ENCODE measurements at regions not wholly inside any gene's neighbourhood (a gene's known extent, or its start where the extent isn't known, plus 50 kb on each side); places are given as distances from the start of the nearest gene placed in this dataset.

- TF ChIP-seq TAF1 (IDR thresholded peaks at IDR 0.05; ENCODE audit: borderline replicate concordance, insufficient read depth, low read length) (no peak), POLR2AphosphoS5 (IDR thresholded peaks at IDR 0.05; ENCODE audit: low read depth, low read length) (no peak), FOXP2 (optimal IDR thresholded peaks at IDR 0.05; ENCODE audit: borderline replicate concordance, extremely low read depth, extremely low read length, insufficient read depth) (no peak), REST (IDR thresholded peaks at IDR 0.05; ENCODE audit: insufficient read depth in 1 of 2, low read depth in 2 of 2, low read length in 2 of 2) (no peak), SIN3A (IDR thresholded peaks at IDR 0.05; ENCODE audit: borderline replicate concordance, insufficient read depth, low read length) (no peak)
Observed at GRCh38 chr5:4255441-4255840, 659.8 kb downstream of the IRX1 start.

- TF ChIP-seq FOXP2 (optimal IDR thresholded peaks at IDR 0.05; ENCODE audit: borderline replicate concordance, extremely low read depth, extremely low read length, insufficient read depth) (no peak), SIN3A (IDR thresholded peaks at IDR 0.05; ENCODE audit: borderline replicate concordance, insufficient read depth, low read length) (no peak), TAF1 (IDR thresholded peaks at IDR 0.05; ENCODE audit: borderline replicate concordance, insufficient read depth, low read length) (no peak), POLR2AphosphoS5 (IDR thresholded peaks at IDR 0.05; ENCODE audit: low read depth, low read length) (no peak), REST (IDR thresholded peaks at IDR 0.05; ENCODE audit: insufficient read depth in 1 of 2, low read depth in 2 of 2, low read length in 2 of 2) (no peak)
Observed at GRCh38 chr5:4258170-4258569, 662.5 kb downstream of the IRX1 start.

- TF ChIP-seq FOXP2 (optimal IDR thresholded peaks at IDR 0.05; ENCODE audit: borderline replicate concordance, extremely low read depth, extremely low read length, insufficient read depth) (no peak), TAF1 (IDR thresholded peaks at IDR 0.05; ENCODE audit: borderline replicate concordance, insufficient read depth, low read length) (no peak), REST (IDR thresholded peaks at IDR 0.05; ENCODE audit: insufficient read depth in 1 of 2, low read depth in 2 of 2, low read length in 2 of 2) (no peak), POLR2AphosphoS5 (IDR thresholded peaks at IDR 0.05; ENCODE audit: low read depth, low read length) (no peak), SIN3A (IDR thresholded peaks at IDR 0.05; ENCODE audit: borderline replicate concordance, insufficient read depth, low read length) (no peak)
Observed at GRCh38 chr5:4271193-4271592, 675.6 kb downstream of the IRX1 start.

- TF ChIP-seq POLR2AphosphoS5 (IDR thresholded peaks at IDR 0.05; ENCODE audit: low read depth, low read length) = no peak
- TF ChIP-seq FOXP2 (optimal IDR thresholded peaks at IDR 0.05; ENCODE audit: borderline replicate concordance, extremely low read depth, extremely low read length, insufficient read depth) = no peak
- TF ChIP-seq REST (IDR thresholded peaks at IDR 0.05; ENCODE audit: insufficient read depth in 1 of 2, low read depth in 2 of 2, low read length in 2 of 2) = no peak
- no peak for TF ChIP-seq TAF1 (IDR thresholded peaks at IDR 0.05; ENCODE audit: borderline replicate concordance, insufficient read depth, low read length)
- no peak for TF ChIP-seq SIN3A (IDR thresholded peaks at IDR 0.05; ENCODE audit: borderline replicate concordance, insufficient read depth, low read length)
Observed at GRCh38 chr5:4275232-4275631, 679.6 kb downstream of the IRX1 start.

GRCh38 chr5:4294878-4295277 is 699.2 kb downstream of the IRX1 start:
- TF ChIP-seq FOXP2 (optimal IDR thresholded peaks at IDR 0.05; ENCODE audit: borderline replicate concordance, extremely low read depth, extremely low read length, insufficient read depth) = no peak
- TF ChIP-seq TAF1 (IDR thresholded peaks at IDR 0.05; ENCODE audit: borderline replicate concordance, insufficient read depth, low read length) = no peak
- no peak for TF ChIP-seq POLR2AphosphoS5 (IDR thresholded peaks at IDR 0.05; ENCODE audit: low read depth, low read length)
- TF ChIP-seq REST (IDR thresholded peaks at IDR 0.05; ENCODE audit: insufficient read depth in 1 of 2, low read depth in 2 of 2, low read length in 2 of 2) = no peak
- no peak for TF ChIP-seq SIN3A (IDR thresholded peaks at IDR 0.05; ENCODE audit: borderline replicate concordance, insufficient read depth, low read length)

Data from PFSK-1 (cell line).